Posterior cingulate gyrus (tissue), 11 donors: ENCODE measurements at regions not wholly inside any gene's neighbourhood (a gene's known extent, or its start where the extent isn't known, plus 50 kb on each side); places are given as distances from the start of the nearest gene placed in this dataset.
"Not testable (repeated sequence)": the region's sequence is repeated elsewhere in the genome, so short reads cannot be mapped to it uniquely, and the experiment has no call there.

Experiments
- DNase-seq, 10 donors: peaks; one replicate each; pipeline versions ENCODE4 v3.0.0 to v3.0.0-alpha.2; 2020 to 2021; ENCODE audit warnings: mixed read lengths in 3 of 10
- intact Hi-C: fragments of 100-400 bp; cut with DNase I; formaldehyde crosslinking; loops from one replicate; pipeline ENCODE4 v1.15.1; 2023

DNA sequence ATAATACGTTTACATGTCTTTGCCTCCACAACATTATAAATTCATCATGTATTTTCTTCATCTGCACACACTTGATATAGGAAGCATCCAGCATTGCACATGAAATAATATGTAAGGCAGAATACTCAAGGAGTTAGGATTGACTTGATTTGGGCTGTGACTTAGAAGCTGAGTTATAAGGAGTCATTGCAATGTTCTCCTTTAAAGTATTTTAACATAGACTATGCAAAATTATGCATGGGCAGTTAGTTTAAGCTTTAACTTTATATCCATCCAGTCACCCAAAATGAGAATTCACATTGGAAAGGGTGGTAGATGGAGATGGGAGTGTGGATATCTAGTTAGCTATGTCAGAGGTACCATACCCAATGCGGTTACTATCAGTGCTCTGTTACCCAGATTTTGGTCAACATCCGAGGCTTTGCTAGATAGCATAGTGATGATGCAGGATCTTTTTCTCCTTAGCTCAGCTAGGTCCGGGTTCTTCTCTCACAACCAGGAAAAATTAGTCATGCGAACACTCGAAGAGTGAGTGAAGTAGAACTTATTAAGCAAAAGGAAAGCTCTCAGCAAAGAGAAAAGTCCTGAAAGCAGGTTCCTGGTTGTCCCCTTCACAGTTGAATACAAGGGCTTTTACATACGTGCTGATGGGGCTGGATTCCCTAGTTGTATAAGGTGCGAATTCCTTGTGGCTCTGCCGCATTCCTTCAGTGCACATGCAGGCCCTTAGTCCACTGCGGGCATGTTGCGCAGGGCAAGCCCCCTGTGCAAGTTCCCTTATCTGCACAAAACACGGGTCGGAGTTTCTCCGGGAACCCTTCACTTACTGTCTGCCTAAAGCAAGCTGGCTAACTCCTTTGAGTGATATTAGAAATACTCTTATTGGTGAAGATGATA is 73.1 kb upstream of the FAM20A start:
- intact Hi-C loops, result no loop called here
- DNase-seq, result no peak

- DNase-seq, result no peak
- intact Hi-C loops, result no loop called here
Measured at GRCh38 chr17:68670967-68671693, 70.0 kb upstream of the FAM20A start.

DNA sequence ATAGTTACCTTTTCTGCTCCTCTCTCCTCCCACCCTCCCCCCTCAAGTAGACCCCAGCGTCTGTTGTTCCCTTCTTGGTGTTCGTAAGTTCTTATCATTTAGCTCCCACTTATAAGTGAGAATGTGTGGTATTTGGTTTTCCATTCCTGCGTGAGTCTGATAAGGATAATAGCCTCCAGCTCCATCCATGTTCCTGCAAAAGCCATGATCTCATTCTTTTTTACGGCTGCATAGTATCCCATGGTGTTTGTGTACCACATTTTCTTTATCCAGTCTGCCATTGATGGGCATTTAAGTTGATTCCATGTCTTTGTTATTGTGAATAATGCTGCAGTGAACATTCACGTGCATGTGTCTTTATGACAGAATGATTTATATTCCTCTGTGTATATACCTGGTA is 65.3 kb upstream of the FAM20A start:
- DNase-seq, intact Hi-C loops: not testable (repeated sequence)

DNA sequence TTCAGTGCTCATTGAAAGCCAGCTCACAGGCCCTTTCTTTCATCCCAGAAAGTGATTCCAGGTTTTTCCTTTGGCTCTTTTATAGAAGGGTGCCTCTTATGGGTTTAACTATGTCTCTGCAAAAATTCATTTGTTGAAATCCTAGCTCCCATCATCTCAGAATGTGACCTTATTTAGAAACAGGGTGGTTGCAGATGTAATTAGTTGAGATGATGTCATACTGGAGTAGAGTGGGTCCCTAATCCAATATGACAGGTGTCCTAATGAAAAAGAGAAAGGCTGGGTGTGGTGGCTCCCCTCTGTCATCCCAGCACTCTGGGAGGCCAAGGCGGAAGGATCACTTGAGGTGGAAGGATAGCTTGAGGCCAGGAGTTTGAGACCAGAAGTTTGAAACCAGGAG is 64.2 kb upstream of the FAM20A start:
- DNase-seq, result no peak
- intact Hi-C loops, result no loop called here

DNA sequence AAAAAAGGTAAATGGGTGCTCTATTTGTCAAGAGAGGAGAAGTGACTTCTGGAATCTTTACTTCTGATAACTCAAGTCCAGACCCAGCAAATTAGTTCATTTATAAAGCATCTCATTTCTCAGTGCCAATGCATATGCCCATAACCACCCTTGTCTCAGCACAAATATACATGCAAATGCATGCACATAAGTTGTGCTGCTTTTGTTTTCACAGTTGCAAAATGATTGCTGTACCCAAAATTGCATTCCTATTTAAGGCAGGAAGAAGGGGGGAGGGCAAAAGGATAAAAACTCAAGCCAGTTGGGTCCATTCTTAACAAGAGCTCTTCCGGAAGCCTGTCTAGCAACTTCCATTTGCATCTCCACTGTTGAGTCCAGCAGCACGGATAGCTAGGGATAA is 61.3 kb upstream of the FAM20A start:
- no peak for DNase-seq
- intact Hi-C loops, result no loop called here

- DNase-seq, result no peak
- intact Hi-C loops, result no loop called here
Measured at GRCh38 chr17:68662037-68662432, 60.9 kb upstream of the FAM20A start.

GRCh38 chr17:68661265-68662036 is 60.3 kb upstream of the FAM20A start:
- intact Hi-C loops, result no loop called here
- no peak for DNase-seq

- DNase-seq, result no peak
- intact Hi-C loops, result no loop called here
Measured at GRCh38 chr17:68660302-68660701, 59.1 kb upstream of the FAM20A start.

GRCh38 chr17:68658999-68659780 is 58.0 kb upstream of the FAM20A start:
- DNase-seq, result no peak
- intact Hi-C loops, result no loop called here

DNA sequence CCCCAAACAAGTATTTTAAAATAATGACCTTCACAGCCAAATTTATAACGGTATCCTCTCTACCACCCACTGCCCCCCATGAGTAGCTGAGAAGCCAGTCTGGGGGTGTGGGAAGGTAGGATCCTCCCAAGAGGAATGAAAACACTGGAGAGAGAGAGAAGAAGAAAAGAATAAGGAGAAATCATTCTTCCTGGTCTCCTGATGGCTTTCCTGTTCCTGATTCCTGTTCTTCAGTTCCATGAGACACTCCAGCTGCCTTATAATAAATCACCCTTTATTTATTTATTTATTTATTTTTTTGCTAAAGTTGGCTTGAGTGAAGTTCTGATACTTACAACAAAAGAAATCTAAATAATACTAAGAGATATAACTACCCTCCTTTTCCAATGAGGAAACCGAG is 56.4 kb upstream of the FAM20A start:
- no peak for DNase-seq
- intact Hi-C loops, result no loop called here

DNA sequence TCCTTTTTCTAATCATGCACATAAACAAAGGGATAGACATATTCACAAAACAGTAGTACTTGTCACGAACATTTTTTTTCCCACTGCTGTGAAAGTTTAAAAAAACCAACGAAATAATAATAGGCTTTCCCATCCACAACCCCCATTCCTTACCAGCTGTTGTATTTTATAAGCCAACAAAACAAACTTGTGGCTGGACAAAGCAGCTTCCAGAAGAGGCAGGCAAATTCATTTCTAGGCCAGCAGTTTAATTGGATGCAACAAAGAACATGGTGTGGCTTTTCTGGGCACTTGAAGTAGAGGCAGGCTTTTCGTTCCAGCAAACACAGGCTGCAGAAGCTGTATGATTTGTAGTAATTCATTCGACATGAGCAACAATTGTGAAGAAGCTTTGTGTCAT is 56.0 kb upstream of the FAM20A start:
- intact Hi-C loops, result no loop called here
- no peak for DNase-seq

- DNase-seq, result no peak
- intact Hi-C loops, result no loop called here
Measured at GRCh38 chr17:68656666-68657065, 55.5 kb upstream of the FAM20A start.
